GM12801 (cell line): ENCODE measurements at regions not wholly inside any gene's neighbourhood (a gene's known extent, or its start where the extent isn't known, plus 50 kb on each side); places are given as distances from the start of the nearest gene placed in this dataset.

Experiments used
- TF ChIP-seq, protein P1 (sequence below): IDR thresholded peaks from one replicate; pipeline ENCODE4 v1.5.1; 2011; ENCODE audit warnings: control low read depth; ENCODE audit not compliant: insufficient read length; ENCODE audit errors: extremely low read depth

DNA sequence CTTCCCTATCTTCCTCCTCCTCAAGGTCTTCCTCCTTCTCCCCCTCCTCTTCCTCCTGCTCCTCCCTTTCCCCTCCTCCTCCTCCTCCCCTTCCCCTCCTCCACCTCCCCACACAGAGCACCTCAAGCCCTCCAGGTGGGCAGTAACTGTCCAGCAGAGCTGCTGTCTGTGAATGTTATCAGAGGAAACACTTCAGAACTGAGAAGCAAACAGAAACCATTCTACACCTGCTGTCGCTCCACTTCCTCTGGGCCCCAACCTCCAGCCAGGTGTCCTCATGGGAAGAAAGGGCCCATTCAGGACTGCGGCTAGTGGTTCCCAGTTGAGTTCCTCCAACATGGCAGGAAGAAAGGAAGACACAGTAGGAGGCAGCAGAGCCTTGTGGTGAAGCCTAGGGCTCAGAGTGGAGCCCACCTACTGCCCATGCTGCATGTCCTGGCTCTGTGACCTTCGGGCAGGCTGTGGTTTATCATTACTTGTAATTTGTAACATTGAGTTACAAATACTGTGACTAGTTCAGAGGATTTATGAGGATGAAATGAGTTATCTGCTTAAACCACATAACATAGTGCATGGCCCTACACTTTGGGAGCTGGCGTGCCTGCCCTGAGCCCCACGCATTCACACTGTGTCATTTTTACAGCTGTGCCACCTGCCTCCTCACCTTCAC, 165.9 kb upstream of the ID2 start:
- TF ChIP-seq, protein P1, sequence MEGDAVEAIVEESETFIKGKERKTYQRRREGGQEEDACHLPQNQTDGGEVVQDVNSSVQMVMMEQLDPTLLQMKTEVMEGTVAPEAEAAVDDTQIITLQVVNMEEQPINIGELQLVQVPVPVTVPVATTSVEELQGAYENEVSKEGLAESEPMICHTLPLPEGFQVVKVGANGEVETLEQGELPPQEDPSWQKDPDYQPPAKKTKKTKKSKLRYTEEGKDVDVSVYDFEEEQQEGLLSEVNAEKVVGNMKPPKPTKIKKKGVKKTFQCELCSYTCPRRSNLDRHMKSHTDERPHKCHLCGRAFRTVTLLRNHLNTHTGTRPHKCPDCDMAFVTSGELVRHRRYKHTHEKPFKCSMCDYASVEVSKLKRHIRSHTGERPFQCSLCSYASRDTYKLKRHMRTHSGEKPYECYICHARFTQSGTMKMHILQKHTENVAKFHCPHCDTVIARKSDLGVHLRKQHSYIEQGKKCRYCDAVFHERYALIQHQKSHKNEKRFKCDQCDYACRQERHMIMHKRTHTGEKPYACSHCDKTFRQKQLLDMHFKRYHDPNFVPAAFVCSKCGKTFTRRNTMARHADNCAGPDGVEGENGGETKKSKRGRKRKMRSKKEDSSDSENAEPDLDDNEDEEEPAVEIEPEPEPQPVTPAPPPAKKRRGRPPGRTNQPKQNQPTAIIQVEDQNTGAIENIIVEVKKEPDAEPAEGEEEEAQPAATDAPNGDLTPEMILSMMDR, result no peak

DNA sequence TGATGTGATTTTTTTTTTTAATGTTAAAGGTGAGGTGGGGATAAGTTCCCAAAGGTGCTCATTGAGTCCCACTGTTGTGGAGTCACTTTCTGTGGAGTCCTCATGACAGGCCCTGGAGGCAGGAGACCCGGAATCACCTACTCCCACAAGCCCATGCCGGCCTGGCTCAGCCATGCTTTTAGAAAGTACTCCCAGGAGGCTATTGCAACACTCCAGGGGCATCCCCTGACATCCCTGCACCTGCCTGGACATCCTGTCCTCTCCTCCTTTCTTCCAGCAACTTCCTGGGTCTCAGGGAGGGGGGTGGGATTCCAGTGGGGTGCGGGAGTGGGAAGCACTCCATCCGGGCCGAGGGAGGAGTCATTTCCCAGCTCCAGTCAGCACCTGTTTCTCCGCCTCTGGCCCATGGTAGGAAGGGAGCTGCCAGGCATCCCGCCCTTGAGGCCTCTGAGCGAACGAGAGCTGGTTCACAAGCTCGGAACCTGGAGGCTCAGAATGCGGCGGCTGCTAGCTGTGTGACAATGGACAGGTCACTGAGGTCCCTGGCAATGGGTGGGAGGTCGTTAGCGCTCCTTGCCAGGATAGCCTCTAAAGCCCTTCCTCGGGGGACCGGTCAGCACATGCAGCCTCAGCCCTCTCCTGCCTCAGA, 163.9 kb upstream of the ID2 start:
- TF ChIP-seq, protein P1, result no peak

DNA sequence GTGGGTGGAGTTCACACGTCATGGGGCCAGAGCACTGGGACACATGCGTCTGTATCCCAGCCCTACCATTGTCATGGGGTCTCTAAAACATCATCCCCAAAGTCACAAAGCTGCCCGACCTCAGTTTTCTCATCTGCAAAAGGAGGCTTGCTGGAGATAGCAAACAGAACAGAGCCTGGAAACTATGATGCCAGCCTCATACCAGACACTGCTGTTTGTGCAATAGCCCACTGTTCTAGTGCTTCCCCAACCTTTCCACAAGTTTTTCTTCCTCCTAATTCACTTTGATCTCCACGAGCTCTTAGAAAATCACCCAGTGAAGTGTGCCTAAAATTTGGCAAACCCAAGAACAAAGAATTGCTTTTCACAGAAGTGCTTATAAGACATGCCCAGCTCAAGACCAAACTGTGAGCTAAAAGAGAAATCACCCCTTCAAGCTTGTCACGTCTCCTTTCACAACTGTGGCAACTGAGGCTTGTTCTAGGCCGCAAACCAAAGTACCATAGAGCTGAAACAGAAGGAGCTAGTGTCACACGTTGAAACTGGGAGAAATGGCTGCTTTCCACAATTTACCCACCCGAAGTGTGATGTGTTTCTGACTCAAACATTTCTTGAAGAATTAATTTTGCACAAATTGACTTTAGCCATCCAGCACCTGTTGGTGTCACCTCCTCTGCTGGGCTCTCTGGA, 162.7 kb upstream of the ID2 start:
- TF ChIP-seq, protein P1, result no peak

DNA sequence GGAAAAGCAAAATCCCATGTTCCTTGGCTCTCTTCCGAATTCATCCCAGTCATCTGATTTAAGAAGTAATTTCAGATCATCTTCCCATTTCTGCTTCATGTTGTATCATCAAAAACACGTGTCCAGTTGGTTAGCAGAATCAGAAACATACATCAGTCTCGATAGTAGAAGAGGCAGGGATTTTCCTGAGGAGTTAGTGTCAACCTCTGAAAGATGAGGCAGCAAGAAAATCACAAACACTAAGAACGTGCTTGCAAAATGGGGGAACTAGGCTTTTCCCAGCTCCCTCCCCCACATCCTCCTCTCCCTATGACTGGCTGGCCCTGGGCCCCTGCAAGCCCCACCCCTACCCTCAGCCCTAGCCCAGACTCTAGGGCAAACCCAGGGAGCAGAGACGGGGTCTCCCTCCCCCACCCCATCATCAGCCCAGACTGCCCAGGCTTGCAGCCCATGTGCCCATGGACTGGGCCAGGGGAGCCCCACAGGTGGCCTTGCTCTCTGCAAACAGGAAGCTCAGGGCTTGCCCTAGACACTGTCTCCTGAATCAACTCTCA, 161.0 kb upstream of the ID2 start:
- TF ChIP-seq, protein P1, result no peak

DNA sequence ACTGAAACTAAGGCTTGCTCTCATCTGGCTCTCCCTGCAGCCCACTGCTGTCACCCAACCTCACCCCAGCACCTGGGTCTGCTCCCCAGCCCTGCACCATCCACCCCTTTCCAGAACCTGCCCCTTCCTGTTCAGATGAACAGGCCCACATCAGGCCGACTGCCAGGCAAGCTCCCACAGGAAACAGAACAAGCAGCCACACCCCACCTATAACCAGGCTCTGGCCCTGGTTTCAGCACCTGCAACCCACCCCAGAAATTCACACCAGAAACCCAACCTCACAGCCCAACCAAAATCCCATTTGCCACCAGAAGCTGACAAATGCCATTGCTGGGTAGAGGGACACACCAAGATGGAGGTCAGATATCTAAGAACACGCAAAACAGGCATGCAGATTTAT, 159.2 kb upstream of the ID2 start:
- TF ChIP-seq, protein P1, result no peak

DNA sequence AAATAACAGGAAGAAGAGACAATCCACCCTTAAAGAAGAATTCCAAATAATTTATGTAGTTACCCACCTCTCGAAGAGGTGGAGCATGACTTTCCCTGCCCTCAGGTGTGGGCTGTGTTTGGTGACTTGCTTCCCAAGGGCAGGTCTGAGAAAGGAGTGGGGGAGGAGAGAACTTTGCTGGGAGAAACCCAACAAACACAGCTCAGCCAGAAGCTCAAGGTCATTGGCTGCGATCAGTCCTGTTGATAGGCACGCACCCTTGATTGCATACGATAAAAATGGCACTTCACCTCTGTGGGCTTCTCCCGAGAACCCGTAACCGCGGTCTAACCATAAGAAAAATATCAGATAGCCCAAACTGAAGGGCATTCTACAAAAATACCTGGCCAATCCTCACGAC, 157.5 kb upstream of the ID2 start:
- TF ChIP-seq, protein P1, result no peak

DNA sequence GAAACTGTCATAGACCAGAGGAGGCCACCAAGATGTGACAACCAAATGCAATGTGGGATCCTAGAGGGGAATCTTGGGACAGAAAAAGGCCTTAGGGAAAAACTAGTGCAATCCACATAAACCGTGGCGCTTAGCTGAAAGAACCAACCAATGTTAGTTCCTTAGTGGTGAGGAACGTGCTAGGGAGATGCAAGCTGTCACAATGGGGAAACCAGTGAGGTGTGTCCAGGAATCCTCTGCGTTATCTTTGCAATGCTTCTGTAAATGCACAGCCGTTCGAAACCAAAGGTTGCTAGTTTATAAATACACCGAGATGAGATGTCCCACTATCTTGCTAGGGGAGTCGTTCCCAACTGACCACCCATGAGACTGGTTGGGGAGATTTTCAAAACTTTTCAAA, 157.0 kb upstream of the ID2 start:
- TF ChIP-seq, protein P1, result no peak
